GM19397 (cell line): ENCODE measurements at regions not wholly inside any gene's neighbourhood (a gene's known extent, or its start where the extent isn't known, plus 50 kb on each side); places are given as distances from the start of the nearest gene placed in this dataset.

Experiments
- ATAC-seq: cut with Tn5 transposase; IDR thresholded peaks from one replicate; pipeline ENCODE4 v1.9.1; 2021; ENCODE audit warnings: mild to moderate bottlenecking, moderate library complexity; ENCODE audit not compliant: unreplicated experiment

DNA sequence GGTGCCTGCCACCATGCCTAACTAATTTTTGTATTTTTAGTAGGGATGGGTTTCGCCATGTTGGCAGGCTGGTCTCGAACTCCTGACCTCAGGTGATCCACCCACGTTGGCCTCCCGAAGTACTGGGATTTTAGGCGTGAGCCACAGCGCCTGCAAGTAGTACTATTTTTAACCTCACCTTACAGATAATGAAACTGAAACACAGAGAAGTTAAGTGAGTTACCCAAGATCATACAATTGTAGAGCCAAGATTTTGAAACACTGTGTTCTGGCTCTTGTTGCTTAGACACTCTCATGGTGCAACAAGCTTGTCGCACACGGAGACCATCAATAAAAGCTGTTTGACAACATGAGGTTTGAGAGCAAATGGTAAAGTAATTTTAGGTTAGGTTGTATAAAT, 159.1 kb upstream of the LMNTD1 start:
- no peak for ATAC-seq

DNA sequence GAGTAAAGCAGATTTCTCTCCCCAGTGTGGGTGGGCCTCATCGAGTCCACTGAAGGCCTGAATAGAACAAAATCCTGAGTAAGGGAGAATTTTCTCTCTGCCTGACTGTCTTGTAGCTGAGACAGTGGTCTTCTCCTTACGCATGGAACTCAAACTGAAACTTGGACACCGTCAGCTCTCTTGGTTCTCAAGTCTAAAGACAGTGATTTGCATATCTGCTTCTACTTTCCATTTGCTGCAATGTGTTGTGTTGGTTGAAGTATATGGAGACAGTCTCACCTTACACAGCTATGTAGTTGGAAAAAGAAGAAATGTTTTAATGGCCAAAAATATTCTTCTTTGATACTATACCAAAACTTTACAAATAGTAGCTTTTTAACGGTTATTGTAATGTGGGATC, 160.2 kb upstream of the LMNTD1 start:
- peak; percentile 96 for ATAC-seq

DNA sequence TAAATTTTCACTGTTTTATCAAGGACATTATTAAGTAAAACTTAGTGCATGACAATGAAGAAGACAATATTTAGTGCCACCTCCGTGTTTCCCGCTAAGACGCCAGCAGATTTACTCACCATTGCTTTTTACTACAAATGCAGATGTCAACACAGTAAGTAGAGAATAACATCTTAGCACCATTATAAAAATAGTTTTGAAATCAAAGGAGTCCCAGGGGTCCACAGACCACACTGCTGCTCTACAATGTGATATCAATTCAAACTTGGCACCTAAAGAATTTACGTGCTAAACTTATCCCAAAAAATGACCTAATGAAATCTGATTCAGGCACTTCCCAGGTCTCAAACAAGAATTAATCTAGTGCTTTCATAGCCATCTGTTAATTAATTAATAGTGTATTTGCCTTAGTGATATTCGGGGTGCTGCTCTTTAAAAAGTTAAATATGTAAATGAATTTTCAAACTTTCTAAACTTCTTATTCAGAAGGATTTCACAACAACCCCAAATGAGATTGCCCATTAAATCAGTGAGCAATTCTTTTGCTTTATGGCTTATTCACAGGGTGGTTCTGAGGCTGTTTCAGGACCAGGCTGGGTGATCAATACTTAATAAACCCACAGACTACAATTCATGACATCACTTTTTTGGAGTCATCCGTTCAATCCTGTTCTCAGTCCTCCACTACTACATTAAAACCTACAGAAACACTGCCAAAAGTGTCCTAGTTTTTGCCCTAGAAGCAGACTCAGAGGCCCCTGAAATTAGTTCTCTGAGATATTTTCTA, 161.3 kb upstream of the LMNTD1 start:
- no peak for ATAC-seq

DNA sequence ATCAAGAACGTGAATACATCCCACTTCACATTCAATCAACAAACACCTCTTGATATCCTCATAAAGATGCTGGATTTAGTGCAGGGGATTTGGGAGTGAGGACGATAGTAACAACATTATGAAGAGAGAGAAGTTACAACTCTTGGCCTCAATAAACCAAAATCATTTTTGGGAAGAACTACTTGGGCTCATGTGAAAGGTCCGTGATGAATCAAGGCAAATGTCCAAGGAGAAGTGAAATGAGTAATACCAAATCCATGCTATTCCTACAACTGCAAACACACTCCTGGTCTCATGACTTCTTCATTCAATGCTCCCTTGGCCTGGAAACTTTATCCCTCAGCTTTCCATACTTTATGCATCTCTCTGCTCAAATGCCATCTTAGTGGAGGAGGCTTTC, 162.0 kb upstream of the LMNTD1 start:
- ATAC-seq = no peak

DNA sequence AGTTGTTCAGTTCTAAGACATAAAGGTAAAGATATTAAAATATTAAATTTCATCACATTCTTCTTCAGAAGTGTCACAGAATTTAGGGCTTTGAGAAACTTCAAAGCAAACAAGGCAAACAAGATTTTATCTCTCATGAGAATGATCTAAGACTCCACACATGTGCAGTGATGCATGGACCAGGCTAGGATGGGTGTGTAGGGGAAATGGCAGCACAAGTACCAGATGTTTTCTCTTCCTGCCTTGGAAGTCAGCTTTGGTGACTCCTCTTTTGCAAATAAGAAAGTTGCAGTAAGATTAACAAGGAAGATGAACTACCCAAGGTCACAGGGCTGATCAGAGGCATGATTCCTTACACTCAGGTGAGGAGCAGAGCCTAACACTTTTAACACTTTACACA, 163.8 kb upstream of the LMNTD1 start:
- ATAC-seq = no peak

DNA sequence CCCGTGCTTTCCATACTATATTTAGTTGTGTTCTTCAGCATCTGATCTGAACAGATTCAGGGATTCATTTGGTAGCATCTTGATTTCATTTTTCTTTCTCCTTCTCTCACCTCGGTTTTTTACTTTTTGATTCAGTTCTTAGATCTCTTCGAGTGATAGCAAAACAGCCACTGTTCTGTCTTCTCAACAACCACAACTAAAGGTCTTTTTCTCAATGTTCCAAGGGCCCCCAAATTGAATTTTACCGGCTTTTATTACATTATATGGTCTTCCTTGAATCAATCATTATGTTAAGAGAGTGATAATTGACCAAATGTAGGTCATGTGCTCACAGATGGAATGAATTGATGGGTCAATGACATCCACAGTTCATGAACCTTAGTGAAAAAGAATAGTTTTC, 164.5 kb upstream of the LMNTD1 start:
- no peak for ATAC-seq

DNA sequence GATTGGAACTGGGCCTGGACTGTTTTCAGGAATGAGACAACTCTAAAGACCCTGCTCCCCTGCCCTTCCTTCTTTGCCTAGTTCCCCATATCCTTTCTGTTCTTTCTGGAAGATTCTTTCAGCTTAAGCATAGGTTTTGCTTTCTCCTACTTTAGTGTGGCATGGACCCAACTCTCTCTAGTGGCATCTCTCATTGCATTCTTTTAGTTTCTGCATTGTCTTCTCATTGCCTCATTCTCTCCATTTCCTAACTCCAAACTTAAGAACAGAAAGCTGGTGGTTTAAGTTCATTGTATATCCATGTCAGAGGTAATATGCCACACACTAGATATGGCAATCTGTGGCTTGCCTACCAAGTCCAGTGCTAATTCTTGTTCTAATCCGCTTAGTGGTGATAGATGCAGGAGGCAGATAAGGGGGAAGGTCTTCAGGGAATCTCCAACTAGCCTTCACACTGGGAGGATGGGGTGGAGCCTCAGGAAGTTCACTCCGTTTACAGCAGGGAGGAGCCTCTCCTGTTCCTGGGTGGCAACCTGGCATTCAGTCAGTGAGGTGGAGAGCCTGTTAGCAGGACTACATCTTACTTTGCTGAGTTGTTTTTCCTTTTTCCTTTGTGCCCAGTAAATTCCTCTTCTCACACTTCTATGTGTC, 165.1 kb upstream of the LMNTD1 start:
- ATAC-seq = no peak

DNA sequence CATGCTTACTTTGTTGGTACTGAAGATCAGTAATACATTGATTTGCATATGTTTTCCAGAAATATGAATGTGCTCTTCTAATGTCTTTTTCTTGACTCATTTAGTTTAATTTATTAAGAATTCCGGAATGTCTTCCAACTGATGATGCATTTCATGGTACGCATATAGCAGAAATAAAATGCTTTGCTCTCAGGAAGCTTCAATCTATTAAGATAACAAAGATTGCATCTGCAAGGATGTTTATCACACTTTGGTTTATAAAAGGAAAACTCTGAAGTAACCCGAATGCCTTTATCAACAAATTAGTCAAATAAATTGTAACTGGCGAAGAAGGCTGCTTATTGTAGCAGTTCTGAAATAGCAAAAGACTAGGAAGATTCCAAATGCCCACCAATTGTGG, 166.4 kb upstream of the LMNTD1 start:
- ATAC-seq = no peak

DNA sequence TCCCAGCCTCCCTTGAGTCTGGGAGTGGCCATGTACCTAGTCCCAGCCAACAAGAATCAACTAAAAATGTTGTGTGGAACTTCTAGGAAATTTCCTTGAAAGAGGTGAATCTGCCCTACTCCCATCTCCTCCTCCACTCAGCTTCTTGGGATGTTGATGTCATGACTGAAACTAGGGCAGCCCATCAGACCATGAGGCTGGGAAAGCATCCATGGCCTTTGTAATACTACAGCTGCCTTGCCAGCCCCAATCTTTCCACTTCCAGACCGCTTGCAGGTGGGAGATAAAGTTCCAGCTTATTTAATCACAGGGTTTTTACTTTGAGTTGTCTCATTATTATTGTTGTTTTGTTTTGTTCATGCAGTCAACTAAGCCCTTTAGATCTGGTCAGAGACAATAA, 170.3 kb upstream of the LMNTD1 start:
- ATAC-seq = no peak

DNA sequence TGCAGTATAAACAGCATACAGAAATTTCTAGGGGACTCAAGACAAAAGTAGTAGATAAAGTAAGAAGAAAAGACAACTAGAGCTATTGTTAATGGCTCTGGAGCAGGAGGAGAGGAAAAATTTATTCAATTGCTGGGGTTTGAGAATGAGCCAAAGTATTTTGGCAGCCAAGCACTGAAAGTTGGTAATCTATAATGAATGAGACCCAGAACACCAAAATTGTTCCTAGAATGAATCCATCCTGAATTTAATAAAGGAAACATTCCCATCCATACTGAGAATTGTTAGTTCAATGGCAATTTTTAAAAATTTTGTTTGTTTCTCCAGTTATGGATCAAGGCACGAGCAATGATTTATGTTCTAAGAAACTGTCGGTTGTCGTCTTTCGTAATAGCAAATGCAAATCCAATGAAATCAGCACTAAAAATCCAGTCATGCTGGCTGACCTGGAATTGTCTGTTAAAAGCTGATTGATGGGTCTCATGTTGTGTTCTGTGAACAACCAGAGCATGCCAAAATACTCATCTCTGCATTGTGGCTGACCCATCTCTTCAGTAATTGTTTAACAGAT, 170.9 kb upstream of the LMNTD1 start:
- ATAC-seq = no peak

DNA sequence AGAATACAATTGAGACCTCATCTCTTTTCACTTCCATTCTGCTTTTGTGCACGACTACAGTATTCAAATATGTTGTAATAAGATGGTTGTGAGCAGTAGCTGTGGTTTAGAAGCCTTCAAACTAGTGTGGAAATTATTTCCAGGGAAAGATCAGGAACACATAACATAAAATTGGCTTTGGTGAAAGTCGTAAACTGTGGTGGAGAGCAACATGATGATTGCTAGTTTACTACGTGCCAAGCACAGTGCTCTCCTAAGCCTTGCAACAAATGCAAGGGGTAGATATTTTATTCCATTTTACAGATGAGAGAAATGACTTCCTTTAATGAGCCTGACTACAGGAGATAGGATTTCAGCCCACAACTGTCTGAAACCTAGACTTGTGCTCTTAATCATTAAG, 172.4 kb upstream of the LMNTD1 start:
- no peak for ATAC-seq

DNA sequence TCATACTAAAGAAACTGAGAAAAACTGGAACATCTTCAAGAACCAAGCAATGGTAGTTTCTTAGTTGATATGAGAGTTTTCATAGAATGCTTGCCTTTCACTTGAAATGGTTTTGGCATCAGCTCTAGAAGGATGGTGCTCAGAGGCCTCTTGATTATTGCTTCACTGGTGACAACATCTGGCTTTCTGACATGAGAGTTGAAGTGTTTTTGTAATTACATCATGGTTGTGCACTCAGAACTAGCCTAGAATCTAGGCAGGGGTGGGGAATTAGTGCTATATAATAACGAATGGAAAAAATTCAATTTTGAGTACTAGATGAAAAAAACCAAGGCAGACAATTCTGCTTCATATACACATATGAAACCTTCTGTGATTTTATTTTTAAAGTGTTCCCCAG, 172.8 kb upstream of the LMNTD1 start:
- ATAC-seq = no peak

DNA sequence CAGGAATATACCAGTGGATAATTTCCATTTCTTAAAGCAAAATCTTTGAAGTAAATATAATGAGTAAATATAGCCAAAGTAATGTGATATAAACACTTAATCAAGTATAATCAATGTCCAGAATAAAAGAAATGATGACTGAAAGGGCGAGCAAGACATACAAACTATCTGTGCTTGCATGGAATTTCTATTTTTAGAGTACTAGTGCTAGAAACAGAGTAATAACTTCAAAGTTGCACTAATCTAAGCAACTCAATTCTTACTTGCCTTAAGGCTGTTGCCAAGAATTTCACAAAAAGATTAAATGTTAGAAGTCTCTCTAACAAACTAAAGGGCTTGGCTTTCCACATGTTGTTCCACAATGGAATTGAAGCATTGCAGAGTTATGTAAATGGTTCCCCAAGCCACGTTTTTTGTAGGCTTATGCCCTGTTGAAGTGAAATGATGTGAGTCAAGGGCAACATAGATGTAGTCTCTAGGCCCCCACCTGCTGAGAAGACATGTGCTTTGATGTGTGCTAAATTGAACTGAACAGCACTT, 175.0 kb upstream of the LMNTD1 start:
- no peak for ATAC-seq

DNA sequence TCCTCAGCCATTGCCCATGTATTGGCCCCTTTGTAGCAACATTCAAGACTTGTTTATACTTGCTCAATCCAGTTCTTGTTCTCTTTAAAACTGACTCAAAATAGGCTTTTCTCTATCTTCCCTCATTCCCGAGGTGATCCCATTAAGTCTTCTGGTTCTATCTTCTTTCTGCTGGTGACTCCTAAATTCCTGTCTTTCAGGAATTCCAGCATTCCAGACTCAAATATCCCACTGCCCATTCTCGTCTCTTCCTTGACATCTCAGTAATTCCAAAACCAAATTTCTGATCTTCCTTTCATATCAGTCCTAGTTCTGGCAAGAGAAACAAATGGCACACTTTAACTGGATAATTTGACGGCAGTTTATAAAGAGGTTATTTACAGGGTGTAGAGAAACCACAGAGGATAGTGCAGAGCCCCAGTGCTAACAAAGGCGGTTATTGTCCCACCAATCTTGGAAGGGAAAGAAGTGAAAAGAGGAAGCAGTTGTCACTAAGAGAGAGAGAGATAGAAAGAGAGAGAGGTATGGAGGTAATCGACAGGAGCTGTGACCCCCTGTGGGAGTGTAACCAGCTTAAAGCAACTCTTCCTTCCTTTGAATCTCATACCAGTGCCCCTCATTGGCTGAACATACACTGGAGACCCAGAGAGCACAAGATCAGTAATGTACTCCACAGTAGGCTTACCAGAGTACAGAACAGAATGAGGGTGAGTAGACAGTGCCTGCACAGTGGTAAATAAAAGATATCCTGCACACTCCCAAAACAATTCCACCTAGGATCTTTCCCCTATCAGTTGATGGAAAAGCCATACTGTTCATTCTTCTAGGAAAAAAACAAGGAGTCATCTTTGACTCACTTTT, 177.6 kb upstream of the LMNTD1 start:
- ATAC-seq = no peak

DNA sequence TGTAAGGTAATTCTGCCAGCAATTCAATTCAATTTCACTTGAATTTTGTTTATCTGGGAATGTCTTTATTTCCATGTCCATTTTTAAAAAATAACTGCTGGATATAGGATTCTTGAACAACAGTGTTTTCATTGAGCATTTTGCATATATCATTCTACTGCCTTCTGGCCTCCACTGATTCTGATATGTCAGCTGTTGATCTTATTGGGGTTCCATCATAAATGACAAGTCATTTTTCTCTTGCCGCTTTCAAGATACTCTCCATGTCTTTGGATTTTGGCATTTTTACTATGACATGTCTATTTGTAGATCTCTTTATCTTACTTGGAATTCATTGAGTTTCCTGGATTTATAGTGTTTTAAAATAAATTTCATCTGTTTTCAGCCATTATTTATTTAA, 180.5 kb upstream of the LMNTD1 start:
- no peak for ATAC-seq

DNA sequence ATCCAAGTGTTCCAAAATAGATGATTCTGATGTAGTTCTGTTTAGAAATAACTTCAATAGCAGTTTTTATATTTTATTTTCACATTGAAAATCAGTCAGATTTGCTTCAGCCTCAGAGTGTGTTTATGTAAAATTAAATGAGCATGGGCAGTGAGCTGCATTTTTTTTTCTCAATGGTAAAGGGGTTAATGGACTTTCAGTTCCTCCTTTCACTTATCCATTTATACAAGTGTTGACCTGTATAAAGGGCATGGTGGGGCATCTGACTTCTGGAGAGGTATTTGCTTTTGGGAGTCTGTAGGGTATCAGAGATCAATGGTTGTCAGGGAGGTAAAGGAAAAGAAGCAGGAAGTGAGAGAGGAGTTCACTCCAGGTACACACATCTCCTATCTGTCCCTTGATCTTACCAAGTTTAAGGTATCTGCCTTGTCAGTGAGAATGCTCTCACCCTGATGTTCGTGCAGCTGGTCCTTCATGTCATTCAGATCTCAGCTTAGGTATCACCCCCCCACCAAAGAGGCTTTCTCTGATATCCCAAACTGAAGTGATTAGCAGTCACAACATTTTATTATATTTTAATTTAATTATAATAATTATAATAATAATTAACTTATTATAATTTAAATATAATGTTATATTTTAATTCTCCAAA, 181.6 kb upstream of the LMNTD1 start:
- ATAC-seq = peak; percentile 81

DNA sequence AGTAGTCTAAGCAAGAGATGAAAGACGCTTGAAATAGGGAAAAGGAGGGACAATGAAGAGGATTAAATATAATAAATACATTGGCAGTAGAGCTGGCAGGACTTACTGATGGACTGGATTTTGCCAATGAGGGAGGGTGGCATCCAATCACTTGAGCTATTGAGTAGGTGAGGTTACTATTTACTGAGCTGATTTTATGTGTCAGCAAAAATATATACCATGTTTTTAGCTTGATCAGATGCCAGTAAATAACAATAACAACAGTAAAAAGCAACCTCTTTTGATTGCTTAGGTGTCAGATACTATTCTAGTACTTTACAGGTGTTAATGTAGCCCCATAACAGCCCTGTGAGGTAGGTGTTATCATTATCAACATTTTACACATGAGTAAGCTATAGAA, 187.5 kb upstream of the LMNTD1 start:
- ATAC-seq = no peak

DNA sequence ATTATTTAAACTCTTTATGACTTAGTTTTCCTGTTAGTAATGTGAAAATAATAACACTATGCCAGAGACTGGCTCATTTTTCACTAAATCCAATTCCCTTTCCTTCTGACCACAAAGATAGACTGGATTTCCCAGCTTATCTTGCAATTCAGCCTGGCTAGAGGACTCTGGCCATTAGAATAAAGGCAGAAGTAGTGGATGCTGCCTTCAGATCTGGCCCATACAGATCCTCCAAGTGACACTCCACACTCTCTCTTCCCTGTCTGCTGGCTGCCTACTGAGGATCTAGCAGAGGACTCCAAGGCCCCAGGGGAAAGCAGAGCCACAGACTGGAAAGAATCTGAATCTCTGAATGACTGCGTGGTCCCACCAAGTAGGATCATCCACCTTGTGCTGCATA, 188.8 kb upstream of the LMNTD1 start:
- no peak for ATAC-seq

DNA sequence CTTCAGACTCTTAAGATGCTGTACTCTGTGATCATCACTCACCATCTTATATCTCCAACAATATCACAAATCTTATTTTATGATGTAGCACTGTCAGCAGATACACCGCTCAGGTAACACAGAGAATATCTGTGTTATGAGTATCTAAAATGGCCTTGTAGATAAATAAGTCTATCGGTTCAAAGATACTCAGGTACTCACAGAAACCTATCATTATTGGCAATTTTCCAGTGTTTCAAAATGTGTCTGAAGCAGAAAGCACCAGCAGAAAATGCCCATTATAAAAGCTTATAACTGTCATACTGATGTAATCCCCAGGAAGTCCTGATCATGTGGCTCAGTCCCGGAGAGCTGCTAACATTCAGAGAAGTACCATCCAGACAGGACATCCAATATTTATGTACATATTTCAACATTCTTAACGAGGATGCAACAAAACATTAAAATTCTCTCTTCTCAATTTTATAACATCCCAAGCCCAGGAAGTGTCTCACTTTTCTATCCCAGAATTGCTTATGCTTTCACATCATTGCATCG, 190.7 kb upstream of the LMNTD1 start:
- ATAC-seq = no peak

DNA sequence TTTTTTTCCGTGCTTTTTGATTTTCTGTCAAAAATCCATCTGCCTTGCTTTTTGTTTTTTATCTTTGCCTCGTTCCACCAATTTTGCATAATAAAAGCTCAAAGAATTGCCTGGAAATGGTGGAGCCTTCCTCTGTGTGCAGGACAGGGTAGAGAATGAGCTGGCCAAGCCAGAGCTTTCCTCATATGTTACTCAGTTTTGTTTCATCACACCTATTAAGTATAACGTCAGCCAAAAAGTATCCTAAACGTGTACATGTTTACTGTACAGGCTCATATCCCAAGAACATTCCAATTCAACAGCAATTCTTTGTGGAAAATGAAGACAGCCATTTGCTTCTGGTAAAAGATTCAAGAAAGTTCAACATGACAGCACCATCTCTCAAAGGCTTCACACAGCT, 191.2 kb upstream of the LMNTD1 start:
- ATAC-seq = no peak
